ENCODE measurements at regions not wholly inside any gene's neighbourhood (a gene's known extent, or its start where the extent isn't known, plus 50 kb on each side); places are given as distances from the start of the nearest gene placed in this dataset.
"Not testable (repeated sequence)": the region's sequence is repeated elsewhere in the genome, so short reads cannot be mapped to it uniquely, and the experiment has no call there.

- intact Hi-C loops (cut with DNase I): no loop called here
- no peaks in the 10 kb centered on the region for H3K4me1 ChIP-seq
- H3K36me3 ChIP-seq (ENCODE audit: insufficient read depth in 1 of 2, low read depth in 1 of 2): no peaks in the 10 kb centered on the region
- no peaks in the 10 kb centered on the region for H3K27me3 ChIP-seq (ENCODE audit: insufficient read depth in 3 of 3, low read length in 2 of 3)
- 73 to 83% (median 77%) methylated on average over 3 of the region's 3 CpGs for WGBS, 3 donors
- DNase-seq (no peak), ATAC-seq (no peak)
- H3K4me3 ChIP-seq: no peak overlapping the region
- H3K9me3 ChIP-seq: no peaks in the 10 kb centered on the region
- no peak for TF ChIP-seq CTCF (IDR thresholded peaks at IDR 0.05)
- no peak overlapping the region for H3K27ac ChIP-seq
Measured at GRCh38 chr9:19631181-19631580, 157.7 kb downstream of the SLC24A2 start.

GRCh38 chr9:19630760-19631159 is 158.1 kb downstream of the SLC24A2 start:
- Histone ChIP-seq H3K4me1 (no peaks in the 10 kb centered on the region), H3K9me3 (no peaks in the 10 kb centered on the region), H3K4me3 (no peak overlapping the region), H3K27ac (no peak overlapping the region), H3K36me3 (ENCODE audit: insufficient read depth in 1 of 2, low read depth in 1 of 2) (no peaks in the 10 kb centered on the region), H3K27me3 (ENCODE audit: insufficient read depth in 3 of 3, low read length in 2 of 3) (no peaks in the 10 kb centered on the region)
- DNase-seq (no peak), ATAC-seq (no peak)
- intact Hi-C loops (cut with DNase I): no loop called here
- WGBS, 3 donors: 45 to 62% (median 53%) methylated on average over 4 of the region's 4 CpGs
- no peak for TF ChIP-seq CTCF (IDR thresholded peaks at IDR 0.05)

GRCh38 chr9:19629488-19629887 is 159.3 kb downstream of the SLC24A2 start:
- intact Hi-C loops (cut with DNase I): no loop called here
- Histone ChIP-seq H3K36me3 (ENCODE audit: insufficient read depth in 1 of 2, low read depth in 1 of 2) (no peaks in the 10 kb centered on the region), H3K4me3 (no peak overlapping the region), H3K27me3 (ENCODE audit: insufficient read depth in 3 of 3, low read length in 2 of 3) (no peaks in the 10 kb centered on the region), H3K9me3 (no peaks in the 10 kb centered on the region), H3K4me1 (no peaks in the 10 kb centered on the region), H3K27ac (no peak overlapping the region)
- no peak for ATAC-seq
- no peak for TF ChIP-seq CTCF (IDR thresholded peaks at IDR 0.05)
- WGBS, 3 donors: 24 to 36% (median 26%) methylated on average over 3 of the region's 3 CpGs
- no peak for DNase-seq

GRCh38 chr9:19625426-19625825 is 163.4 kb downstream of the SLC24A2 start:
- H3K4me3 ChIP-seq; H3K27ac ChIP-seq; H3K36me3 ChIP-seq (ENCODE audit: insufficient read depth in 1 of 2, low read depth in 1 of 2); DNase-seq; ATAC-seq; H3K9me3 ChIP-seq; H3K4me1 ChIP-seq; H3K27me3 ChIP-seq (ENCODE audit: insufficient read depth in 3 of 3, low read length in 2 of 3); intact Hi-C loops (cut with DNase I): not testable (repeated sequence)
- WGBS, 3 donors: 97 to 98% (median 97%) methylated on average over 1 of the region's 1 CpG

- no peak for TF ChIP-seq CTCF (IDR thresholded peaks at IDR 0.05)
- Histone ChIP-seq H3K4me3 (no peak overlapping the region), H3K27ac (no peak overlapping the region), H3K4me1 (no peaks in the 10 kb centered on the region), H3K36me3 (ENCODE audit: insufficient read depth in 1 of 2, low read depth in 1 of 2) (no peaks in the 10 kb centered on the region), H3K9me3 (no peaks in the 10 kb centered on the region), H3K27me3 (ENCODE audit: insufficient read depth in 3 of 3, low read length in 2 of 3) (no peaks in the 10 kb centered on the region)
- DNase-seq (no peak), ATAC-seq (no peak)
- intact Hi-C loops (cut with DNase I): no loop called here
- WGBS, 3 donors: 74 to 80% (median 75%) methylated on average over 3 of the region's 3 CpGs
Measured at GRCh38 chr9:19624519-19624918, 164.3 kb downstream of the SLC24A2 start.
